Parathyroid adenoma (tissue), 2 donors: ENCODE measurements at regions not wholly inside any gene's neighbourhood (a gene's known extent, or its start where the extent isn't known, plus 50 kb on each side); places are given as distances from the start of the nearest gene placed in this dataset.
"Not testable (repeated sequence)": the region's sequence is repeated elsewhere in the genome, so short reads cannot be mapped to it uniquely, and the experiment has no call there.

ENCODE experiments used
- H2AFZ ChIP-seq: fragments of 300-600 bp; sonication (generic); one replicate; pipeline ENCODE4 v1.7.0; 2017; ENCODE audit warnings: antibody characterized with exemption, mild to moderate bottlenecking
- H3K27ac ChIP-seq: fragments of 300-600 bp; sonication (generic); one replicate; pipeline ENCODE4 v1.7.0; 2017
- H3K27me3 ChIP-seq: fragments of 300-600 bp; sonication (generic); one replicate; pipeline ENCODE4 v1.7.0; 2017; ENCODE audit warnings: low read length; ENCODE audit not compliant: control insufficient read depth, insufficient read depth
- H3K36me3 ChIP-seq: fragments of 300-600 bp; sonication (generic); one replicate; pipeline ENCODE4 v1.7.0; 2017; ENCODE audit warnings: low read length; ENCODE audit not compliant: control insufficient read depth, insufficient read depth
- H3K4me1 ChIP-seq: fragments of 300-600 bp; sonication (generic); one replicate; pipeline ENCODE4 v1.7.0; 2017; ENCODE audit warnings: control low read depth
- H3K4me2 ChIP-seq: fragments of 300-600 bp; sonication (generic); one replicate; pipeline ENCODE4 v1.7.0; 2017; ENCODE audit warnings: low read length
- H3K4me3 ChIP-seq: fragments of 300-600 bp; sonication (generic); one replicate; pipeline ENCODE4 v1.7.0; 2017; ENCODE audit warnings: low read depth, low read length
- H3K79me2 ChIP-seq: fragments of 300-600 bp; sonication (generic); one replicate; pipeline ENCODE4 v1.7.0; 2017; ENCODE audit warnings: control low read depth
- H3K9ac ChIP-seq: fragments of 300-600 bp; sonication (generic); one replicate; pipeline ENCODE4 v1.7.0; 2017; ENCODE audit warnings: mild to moderate bottlenecking
- H3K9me3 ChIP-seq: fragments of 300-600 bp; sonication (generic); one replicate; pipeline ENCODE4 v1.7.0; 2017; ENCODE audit warnings: low read length; ENCODE audit not compliant: control insufficient read depth
- CTCF ChIP-seq: fragments of 300-600 bp; sonication (generic); IDR thresholded peaks from one replicate; pipeline ENCODE4 v1.7.0; 2017; ENCODE audit warnings: antibody characterized with exemption, mild to moderate bottlenecking
- donor health status: primary hyperparathyroidism.

GRCh38 chr14:43313719-43314118 is 1193.4 kb downstream of the FSCB start:
- Histone ChIP-seq H2AFZ (no peak overlapping the region), H3K4me1 (no peaks in the 10 kb centered on the region), H3K36me3 (no peaks in the 10 kb centered on the region), H3K4me3 (no peak overlapping the region), H3K27ac (no peak overlapping the region), H3K27me3 (no peaks in the 10 kb centered on the region), H3K9ac (no peak overlapping the region), H3K9me3 (no peaks in the 10 kb centered on the region), H3K4me2 (no peak overlapping the region), H3K79me2 (no peaks in the 10 kb centered on the region)
- no peak for TF ChIP-seq CTCF

GRCh38 chr14:43308421-43309110 is 1198.5 kb downstream of the FSCB start:
- TF ChIP-seq CTCF: no peak
- Histone ChIP-seq H3K9ac (no peak overlapping the region), H3K36me3 (no peaks in the 10 kb centered on the region), H3K4me1 (no peaks in the 10 kb centered on the region), H3K4me2 (no peak overlapping the region), H3K27me3 (no peaks in the 10 kb centered on the region), H3K27ac (no peak overlapping the region), H3K4me3 (no peak overlapping the region), H2AFZ (no peak overlapping the region), H3K79me2 (no peaks in the 10 kb centered on the region), H3K9me3 (no peaks in the 10 kb centered on the region)

DNA sequence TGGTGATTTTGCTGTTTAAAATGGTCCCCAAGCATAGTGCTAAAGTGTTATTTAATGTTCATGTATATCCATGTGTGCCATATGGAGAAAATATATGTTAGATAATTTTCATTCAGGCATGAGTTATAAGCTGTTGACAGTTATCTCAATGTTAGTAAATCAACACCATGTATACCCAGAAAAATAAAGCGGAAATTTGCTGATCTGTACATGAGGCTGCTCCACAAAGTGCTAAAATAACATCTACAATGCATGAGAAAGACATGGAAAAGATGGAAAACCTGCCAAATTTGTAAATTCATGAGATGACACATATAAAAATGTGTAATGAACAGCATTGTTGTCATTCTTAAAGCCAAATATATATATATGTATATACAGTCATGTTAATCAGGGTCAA is 1199.2 kb downstream of the FSCB start:
- H3K4me2 ChIP-seq: no peak overlapping the region
- no peak overlapping the region for H3K9ac ChIP-seq
- no peaks in the 10 kb centered on the region for H3K79me2 ChIP-seq
- TF ChIP-seq CTCF: no peak
- H2AFZ ChIP-seq: no peak overlapping the region
- no peaks in the 10 kb centered on the region for H3K27me3 ChIP-seq
- no peaks in the 10 kb centered on the region for H3K36me3 ChIP-seq
- no peak overlapping the region for H3K27ac ChIP-seq
- no peaks in the 10 kb centered on the region for H3K9me3 ChIP-seq
- H3K4me1 ChIP-seq: no peaks in the 10 kb centered on the region
- no peak overlapping the region for H3K4me3 ChIP-seq

DNA sequence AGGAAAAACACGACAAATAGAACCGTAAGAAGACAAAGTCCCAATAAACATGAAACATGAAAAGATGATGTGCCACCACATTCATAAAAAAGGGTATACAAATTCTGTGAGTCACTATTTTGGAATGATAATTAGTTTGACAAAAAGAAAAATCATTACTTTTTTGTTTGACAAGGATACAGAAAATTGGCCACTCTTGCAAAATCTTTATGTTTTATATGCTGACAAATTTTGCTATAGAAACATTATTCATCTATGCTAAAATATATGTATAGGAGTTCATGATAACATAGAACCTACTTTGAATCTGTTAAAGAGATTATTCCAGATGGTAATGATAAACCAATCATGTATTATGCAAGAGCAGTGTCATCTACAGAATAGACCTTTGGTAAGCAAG is 1201.0 kb downstream of the FSCB start:
- H3K27me3 ChIP-seq: no peaks in the 10 kb centered on the region
- no peak overlapping the region for H3K27ac ChIP-seq
- no peak for TF ChIP-seq CTCF
- H3K4me1 ChIP-seq: no peaks in the 10 kb centered on the region
- no peak overlapping the region for H3K4me3 ChIP-seq
- H2AFZ ChIP-seq: no peak overlapping the region
- H3K9me3 ChIP-seq: no peaks in the 10 kb centered on the region
- no peak overlapping the region for H3K9ac ChIP-seq
- H3K79me2 ChIP-seq: no peaks in the 10 kb centered on the region
- no peaks in the 10 kb centered on the region for H3K36me3 ChIP-seq
- no peak overlapping the region for H3K4me2 ChIP-seq

GRCh38 chr14:43297794-43298193 is 1209.3 kb downstream of the FSCB start:
- H3K27me3 ChIP-seq: no peaks in the 10 kb centered on the region
- H3K4me3 ChIP-seq: no peak overlapping the region
- H3K27ac ChIP-seq: no peak overlapping the region
- H3K9me3 ChIP-seq: no peaks in the 10 kb centered on the region
- TF ChIP-seq CTCF: no peak
- H3K9ac ChIP-seq: no peak overlapping the region
- H2AFZ ChIP-seq: no peak overlapping the region
- no peaks in the 10 kb centered on the region for H3K79me2 ChIP-seq
- H3K36me3 ChIP-seq: no peaks in the 10 kb centered on the region
- no peaks in the 10 kb centered on the region for H3K4me1 ChIP-seq
- H3K4me2 ChIP-seq: no peak overlapping the region

GRCh38 chr14:43296061-43296460 is 1211.0 kb downstream of the FSCB start:
- not testable (repeated sequence) for H3K4me1 ChIP-seq, H3K4me2 ChIP-seq, H3K27me3 ChIP-seq, H3K79me2 ChIP-seq, H3K27ac ChIP-seq, H3K9me3 ChIP-seq, H3K36me3 ChIP-seq, H2AFZ ChIP-seq, H3K9ac ChIP-seq, H3K4me3 ChIP-seq
